PC-9 (cell line): ENCODE measurements at regions not wholly inside any gene's neighbourhood (a gene's known extent, or its start where the extent isn't known, plus 50 kb on each side); places are given as distances from the start of the nearest gene placed in this dataset.

Experiments used
- EZH2 ChIP-seq: fragments of 200-600 bp; sonication (generic); IDR thresholded peaks from 2 replicates; pipeline ENCODE4 v1.8.0; 2017; ENCODE audit warnings: antibody characterized with exemption, low read depth
- TF ChIP-seq, protein P1 (sequence below): fragments of 200-600 bp; sonication (generic); conservative IDR thresholded peaks from 2 replicates; pipeline ENCODE4 v1.6.1; 2017; ENCODE audit warnings: mixed run types, antibody characterized with exemption, mild to moderate bottlenecking, moderate library complexity

GRCh38 chr4:33453436-33453835 is 2733.3 kb downstream of the PCDH7 start:
- TF ChIP-seq, protein P1, sequence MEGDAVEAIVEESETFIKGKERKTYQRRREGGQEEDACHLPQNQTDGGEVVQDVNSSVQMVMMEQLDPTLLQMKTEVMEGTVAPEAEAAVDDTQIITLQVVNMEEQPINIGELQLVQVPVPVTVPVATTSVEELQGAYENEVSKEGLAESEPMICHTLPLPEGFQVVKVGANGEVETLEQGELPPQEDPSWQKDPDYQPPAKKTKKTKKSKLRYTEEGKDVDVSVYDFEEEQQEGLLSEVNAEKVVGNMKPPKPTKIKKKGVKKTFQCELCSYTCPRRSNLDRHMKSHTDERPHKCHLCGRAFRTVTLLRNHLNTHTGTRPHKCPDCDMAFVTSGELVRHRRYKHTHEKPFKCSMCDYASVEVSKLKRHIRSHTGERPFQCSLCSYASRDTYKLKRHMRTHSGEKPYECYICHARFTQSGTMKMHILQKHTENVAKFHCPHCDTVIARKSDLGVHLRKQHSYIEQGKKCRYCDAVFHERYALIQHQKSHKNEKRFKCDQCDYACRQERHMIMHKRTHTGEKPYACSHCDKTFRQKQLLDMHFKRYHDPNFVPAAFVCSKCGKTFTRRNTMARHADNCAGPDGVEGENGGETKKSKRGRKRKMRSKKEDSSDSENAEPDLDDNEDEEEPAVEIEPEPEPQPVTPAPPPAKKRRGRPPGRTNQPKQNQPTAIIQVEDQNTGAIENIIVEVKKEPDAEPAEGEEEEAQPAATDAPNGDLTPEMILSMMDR: no peak
- no peak for TF ChIP-seq EZH2
